Adrenal gland (tissue), 5 donors: ENCODE measurements at regions not wholly inside any gene's neighbourhood (a gene's known extent, or its start where the extent isn't known, plus 50 kb on each side); places are given as distances from the start of the nearest gene placed in this dataset.

Experiments used
- CTCF ChIP-seq, 6 experiments: fragments of 450-650 bp in 4 of 6; fragments of 200-600 bp in 2 of 6; sonication (generic) in 1 of 6; IDR thresholded peaks; 1 replicate in 5 of 6; 2 replicates in 1 of 6; pipeline versions ENCODE4 v1.5.1 to v1.8.0; 2016 to 2021; ENCODE audit warnings: antibody characterized with exemption in 6 of 6, mild to moderate bottlenecking in 2 of 6, moderate library complexity in 1 of 6
- POLR2A ChIP-seq, 2 donors: fragments of 450-650 bp; IDR thresholded peaks; one replicate each; pipeline ENCODE4 v1.6.1; 2017; ENCODE audit warnings: antibody characterized with exemption in 2 of 2, mild to moderate bottlenecking in 2 of 2, moderate library complexity in 1 of 2
- donor health status: DM: no; HTN: no; CAD: no.

DNA sequence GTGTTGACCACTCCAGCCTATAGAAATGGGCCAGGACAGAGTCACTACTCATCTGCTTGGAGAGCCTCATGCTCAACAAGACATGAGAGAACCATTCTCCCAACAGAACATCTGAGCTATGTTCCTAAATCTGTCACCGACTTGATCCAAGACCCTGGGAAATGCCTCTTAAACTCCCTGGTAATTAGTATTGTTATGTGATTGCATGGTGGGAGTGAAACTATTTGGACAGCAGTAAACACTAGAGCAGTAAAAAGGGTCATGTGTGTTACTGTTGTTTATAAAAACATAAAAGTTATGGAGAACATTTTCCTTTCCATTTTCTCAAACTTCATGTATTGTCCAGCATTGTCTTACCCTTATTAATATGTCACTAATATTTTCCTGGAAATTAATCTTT is 369.8 kb upstream of the FAT3 start:
- TF ChIP-seq POLR2A (IDR thresholded peaks at IDR 0.05) (no peak), CTCF (IDR thresholded peaks at IDR 0.05) (no peak)
